ENCODE measurements at regions not wholly inside any gene's neighbourhood (a gene's known extent, or its start where the extent isn't known, plus 50 kb on each side); places are given as distances from the start of the nearest gene placed in this dataset.
A peak's percentile ranks its signal among the peaks of the same experiment; 100 is the strongest.
"Not testable (repeated sequence)": the region's sequence is repeated elsewhere in the genome, so short reads cannot be mapped to it uniquely, and the experiment has no call there.

GRCh38 chr10:55892276-55892675 lies 468.8 kb downstream of the ZWINT start:
- no peak for DNase-seq

DNA sequence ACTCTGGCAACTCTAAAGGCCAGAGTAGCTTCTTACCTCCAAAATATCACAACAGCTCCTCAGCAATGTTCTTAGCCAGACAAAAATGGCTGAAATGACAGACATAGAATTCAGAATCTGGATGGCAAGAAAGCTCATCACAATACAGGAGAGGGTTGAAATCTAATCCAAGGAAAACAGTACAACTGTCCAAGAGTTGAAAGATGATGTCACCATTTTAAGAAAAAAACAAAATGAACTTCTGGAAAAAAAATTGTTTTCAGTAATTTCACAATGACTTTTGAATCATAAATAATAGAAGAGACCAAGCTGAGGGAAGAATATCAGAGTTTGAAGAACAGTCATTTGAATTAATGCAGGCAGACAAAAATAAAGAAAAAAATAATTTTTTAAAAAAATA lies 479.5 kb downstream of the ZWINT start:
- no peak for DNase-seq

GRCh38 chr10:55873485-55873884 lies 487.6 kb downstream of the ZWINT start:
- DNase-seq: peak; percentile 4

DNA sequence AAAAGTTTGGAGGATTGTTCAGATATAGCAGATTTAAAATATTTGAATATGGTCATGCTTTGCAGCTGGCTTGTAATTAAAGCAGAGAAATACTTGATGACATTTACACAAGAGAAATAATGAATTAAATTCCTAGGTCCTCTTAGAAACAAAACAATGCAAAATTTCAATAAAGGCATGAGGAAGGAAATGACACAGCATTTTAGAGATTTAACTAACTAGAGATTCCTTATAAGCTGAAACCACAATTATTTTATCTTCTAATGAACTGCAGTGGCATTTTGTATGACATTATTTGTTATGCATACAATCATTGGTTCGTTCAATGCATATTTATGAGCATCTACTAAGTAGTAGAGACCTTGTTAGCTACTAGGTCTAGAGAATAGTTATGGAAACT lies 490.9 kb downstream of the ZWINT start:
- DNase-seq: no peak

DNA sequence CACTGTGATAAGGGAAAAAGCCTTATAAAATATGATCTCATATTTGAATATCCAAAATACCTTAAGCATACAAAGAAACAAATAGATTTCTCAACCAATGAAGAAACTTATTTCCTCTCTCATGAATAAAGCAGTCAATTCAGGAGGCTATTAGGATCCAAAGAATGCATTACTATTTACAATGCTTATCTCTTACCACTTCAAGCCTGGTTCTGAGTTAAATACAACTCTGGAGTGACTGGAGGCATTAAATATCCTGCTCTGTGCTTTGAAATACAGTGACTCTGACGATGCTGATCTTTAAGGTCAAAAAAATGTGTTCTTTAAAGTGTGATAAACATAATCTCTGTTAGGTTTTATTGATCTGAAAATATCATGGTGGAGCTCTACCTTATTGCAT lies 493.2 kb downstream of the ZWINT start:
- DNase-seq: no peak

GRCh38 chr10:55858730-55859129 lies 502.3 kb downstream of the ZWINT start:
- DNase-seq: no peak

DNA sequence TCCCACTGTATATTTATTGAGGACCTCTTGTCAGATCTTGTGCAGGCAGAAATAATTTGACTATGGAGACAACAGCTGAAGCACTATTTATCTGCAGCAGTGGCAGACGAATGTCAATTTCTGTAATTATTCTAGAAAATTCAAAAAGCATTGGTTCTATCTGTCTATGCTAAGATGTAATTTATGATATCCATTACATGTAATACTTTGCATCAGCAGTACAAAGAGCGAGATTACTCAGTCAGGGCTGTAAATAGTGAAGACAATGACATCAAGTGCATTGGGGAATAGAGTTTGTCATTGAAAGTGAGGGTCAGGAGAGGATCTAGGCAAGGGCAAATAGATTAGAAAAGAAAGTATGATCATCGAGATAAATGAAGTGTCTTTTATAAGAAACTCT lies 508.2 kb downstream of the ZWINT start:
- DNase-seq: no peak

DNA sequence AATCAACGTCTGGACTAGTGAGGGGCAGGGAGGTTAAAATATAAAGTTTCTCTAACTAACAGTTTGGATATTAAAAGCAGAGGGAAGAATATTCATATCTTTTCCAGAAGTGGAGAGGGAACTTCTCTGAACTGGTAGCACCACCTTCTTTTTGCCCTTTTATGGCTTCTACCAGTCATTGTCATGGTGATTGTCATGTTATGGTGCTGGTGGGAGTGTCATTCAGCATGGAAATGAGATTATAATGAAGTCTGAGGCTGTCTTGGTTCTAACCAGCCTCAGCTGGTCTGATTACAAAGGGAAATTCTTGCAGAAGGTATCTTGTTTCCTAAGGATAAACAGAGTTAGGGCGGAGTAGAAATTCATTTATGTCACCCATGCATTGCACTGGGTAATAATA lies 523.8 kb downstream of the ZWINT start:
- no peak for DNase-seq

DNA sequence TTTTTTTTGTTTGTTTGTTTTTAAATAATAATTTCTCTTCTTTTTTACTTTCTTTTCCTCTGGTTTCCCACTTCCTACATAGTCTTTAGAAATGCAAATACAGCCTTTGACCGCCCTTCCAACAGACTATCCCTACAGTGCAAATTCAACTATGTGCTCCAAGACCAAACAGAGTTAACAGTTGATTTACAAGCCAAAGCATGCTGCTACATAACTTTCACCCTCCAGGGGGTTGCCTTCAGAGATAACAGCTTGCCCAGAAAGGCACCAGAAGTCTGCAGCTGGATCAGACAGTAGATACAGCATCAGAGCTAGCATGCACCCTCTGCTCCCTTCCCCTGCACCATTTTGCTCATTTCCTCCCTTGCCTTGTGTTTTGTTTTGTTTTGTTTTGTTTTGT lies 539.0 kb downstream of the ZWINT start:
- no peak for DNase-seq

GRCh38 chr10:55820478-55820877 lies 540.6 kb downstream of the ZWINT start:
- no peak for DNase-seq

GRCh38 chr10:55820071-55820470 lies 541.0 kb downstream of the ZWINT start:
- DNase-seq: no peak

- no peak for DNase-seq
These were observed 547.4 kb downstream of the ZWINT start for GRCh38 chr10:55813451-55814170.

DNA sequence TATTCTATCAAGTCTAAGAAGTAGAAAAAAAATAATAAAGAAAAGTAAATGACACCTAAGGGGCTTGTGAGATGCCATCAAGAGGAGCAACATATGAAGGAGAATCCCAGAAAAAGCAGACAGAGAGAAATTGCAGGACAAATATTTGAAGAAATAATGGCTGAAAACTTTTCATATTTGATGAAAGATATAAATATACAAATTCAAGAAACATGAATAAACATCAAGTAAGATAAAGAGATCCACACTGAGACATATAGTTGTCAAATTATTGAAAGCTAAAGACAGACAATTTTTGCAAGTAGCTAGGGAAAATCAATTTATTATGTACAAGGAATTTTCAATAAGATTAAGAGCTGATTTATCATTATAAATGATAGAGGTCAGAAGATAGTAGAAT lies 558.0 kb downstream of the ZWINT start:
- DNase-seq: no peak

- no peak for DNase-seq
These were observed 559.8 kb downstream of the ZWINT start for GRCh38 chr10:55801353-55801661.

- DNase-seq: no peak
These were observed 560.3 kb downstream of the ZWINT start for GRCh38 chr10:55800602-55801352.

DNA sequence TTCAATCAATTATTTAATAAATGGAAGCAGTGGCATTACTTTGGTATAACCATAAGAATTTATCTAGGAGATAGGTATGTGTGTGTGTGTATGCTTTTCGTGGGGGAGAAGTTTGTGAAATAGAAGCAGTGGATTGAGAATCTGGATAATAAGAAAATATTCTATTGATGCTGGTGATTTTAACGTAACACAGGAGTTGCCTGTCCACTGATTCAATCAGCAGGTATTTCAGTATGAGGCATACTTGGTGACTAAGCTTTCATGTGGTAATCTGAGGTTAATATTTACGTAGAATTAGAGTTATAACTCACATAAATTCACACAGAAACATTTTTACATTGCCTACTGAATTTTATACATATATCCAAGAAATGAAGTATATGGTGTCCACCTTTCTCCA lies 568.0 kb downstream of the ZWINT start:
- no peak for DNase-seq

- not testable (repeated sequence) for DNase-seq
These were observed 570.8 kb downstream of the ZWINT start for GRCh38 chr10:55790276-55790675.

DNA sequence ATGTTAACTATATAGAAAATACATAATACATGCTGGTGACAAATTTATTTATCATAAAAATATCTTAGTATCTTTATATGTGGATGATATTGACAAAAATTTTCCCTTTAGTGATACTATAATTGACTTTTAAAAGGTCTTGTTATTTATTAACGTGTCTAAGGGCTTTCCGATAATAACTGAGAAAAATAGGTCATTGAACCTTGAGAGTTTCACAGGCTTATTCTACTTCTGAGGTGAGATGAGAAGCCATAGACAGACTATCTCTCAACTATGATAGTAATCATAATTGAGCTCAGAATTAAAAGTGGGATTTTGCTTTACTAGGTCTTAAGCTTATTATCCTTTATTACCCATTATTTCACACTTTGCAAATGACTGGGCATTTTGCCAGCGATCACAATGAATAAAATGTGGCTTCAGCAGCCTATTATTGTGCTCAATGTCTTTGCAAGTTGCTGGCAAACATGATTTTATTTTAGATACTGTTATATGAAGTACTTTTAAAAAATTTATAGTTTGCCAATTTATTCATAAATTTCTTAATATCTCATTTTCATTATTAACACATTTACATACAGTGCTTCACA lies 574.5 kb downstream of the ZWINT start:
- DNase-seq: peak; percentile 3

- no peak for DNase-seq
These were observed 578.9 kb downstream of the ZWINT start for GRCh38 chr10:55782181-55782580.

GRCh38 chr10:55766212-55766611 lies 594.8 kb downstream of the ZWINT start:
- DNase-seq: no peak

DNA sequence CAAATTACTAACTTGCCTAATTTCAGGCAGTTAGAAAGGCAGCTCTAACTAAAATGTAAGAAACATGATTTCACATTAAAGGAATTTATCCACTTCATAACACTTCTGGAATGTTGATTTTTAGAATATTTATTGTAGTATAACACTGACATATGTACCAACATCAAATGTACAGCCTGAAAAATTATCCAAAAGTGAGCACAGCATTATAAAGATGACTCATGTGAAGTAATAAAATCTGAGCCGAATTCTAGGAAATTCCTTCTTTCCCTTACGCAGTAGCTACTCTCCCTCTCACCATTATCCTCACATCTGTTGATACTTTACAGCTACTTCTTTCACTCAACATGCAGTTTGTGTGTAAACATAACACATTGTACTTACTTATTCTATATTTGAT lies 610.6 kb downstream of the ZWINT start:
- DNase-seq: no peak

- DNase-seq: no peak
These were observed 613.8 kb downstream of the ZWINT start for GRCh38 chr10:55747244-55747643.

GRCh38 chr10:55746002-55746401 lies 615.1 kb downstream of the ZWINT start:
- no peak for DNase-seq

DNA sequence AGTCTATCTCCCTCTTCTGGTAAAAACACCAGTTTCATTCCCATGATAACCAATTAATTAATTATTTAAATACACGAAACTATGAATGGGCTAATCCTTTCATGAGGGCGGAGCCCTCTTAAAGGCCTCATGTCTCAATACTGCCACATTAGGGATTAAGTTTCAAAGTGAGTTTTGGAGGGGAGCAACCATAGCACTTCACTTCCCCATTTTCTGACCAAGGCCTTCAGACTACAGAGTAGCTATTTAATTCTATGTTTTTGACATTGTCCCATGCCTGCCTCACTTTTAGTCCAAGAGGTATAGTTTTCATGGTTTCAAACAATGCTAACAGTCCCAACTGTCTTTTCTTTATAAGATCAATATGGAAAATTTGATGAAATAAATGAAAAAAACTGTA lies 618.6 kb downstream of the ZWINT start:
- peak; percentile 3 for DNase-seq

DNA sequence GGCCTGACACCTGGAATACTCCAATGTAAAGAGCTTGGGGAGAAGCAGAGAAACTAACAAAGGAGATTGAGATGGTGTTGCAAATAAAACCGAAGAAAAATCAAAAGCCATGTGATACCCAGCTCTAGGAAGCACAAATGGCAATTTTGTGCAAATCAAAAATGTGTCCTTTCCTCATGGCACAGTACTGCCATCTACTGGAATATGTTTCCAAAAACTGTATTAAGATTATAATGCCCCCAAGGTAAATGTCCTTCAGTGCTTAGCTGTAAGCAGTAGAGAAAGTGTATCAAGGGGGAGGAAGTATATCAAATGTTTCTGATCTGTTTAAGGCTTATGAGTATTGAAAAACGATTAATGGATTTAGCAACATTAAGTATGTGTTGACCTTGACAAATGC lies 620.3 kb downstream of the ZWINT start:
- DNase-seq: peak; percentile 59

Measured in NCI-H82 (cell line).